ENCODE measurements at regions not wholly inside any gene's neighbourhood (a gene's known extent, or its start where the extent isn't known, plus 50 kb on each side); places are given as distances from the start of the nearest gene placed in this dataset.

- DNase-seq: no peak
Measured at GRCh38 chr5:74310997-74311930, 329.3 kb downstream of the ENC1 start.

- DNase-seq: no peak
Measured at GRCh38 chr5:74310386-74310785, 330.1 kb downstream of the ENC1 start.

DNA sequence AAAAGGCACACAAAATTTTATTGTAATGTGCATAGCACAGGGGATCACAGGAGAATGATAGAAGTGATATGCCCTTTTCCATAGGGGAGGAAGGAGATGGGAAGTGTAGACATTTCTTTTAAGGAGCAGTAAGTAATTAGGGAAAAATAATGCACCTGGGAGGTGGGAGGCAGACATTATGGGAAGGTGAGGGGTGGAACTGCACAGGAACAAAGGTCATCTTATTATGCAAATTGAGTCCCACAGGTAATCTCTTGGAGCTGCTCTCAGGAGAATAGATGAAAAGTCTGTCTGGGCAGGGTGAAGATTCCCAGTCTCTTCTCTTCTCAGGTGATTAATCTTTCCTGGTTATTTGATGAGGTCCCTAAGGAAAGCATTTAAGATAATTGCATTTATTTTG is 331.5 kb downstream of the ENC1 start:
- DNase-seq: no peak

DNA sequence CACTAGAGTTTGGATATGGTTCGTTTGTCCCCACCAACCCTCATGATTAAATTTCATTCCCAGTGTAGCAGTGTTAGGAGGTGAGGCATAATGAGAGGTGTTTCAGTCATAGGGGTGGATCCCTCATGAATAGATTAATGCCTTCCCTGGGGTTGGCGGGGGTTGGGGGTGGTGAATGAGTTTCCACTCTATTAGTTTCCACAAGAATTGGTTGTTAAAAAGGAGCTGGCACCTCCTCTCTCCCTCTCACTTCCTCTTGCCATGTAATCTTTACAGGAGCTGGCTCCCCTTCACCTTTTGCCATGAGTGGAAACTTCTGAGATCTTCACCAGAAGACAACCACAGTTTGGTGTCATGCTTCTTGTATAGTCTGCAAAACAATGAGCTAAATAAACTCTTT is 333.7 kb downstream of the ENC1 start:
- no peak for DNase-seq

GRCh38 chr5:74304536-74304935 is 336.0 kb downstream of the ENC1 start:
- no peak for DNase-seq

DNA sequence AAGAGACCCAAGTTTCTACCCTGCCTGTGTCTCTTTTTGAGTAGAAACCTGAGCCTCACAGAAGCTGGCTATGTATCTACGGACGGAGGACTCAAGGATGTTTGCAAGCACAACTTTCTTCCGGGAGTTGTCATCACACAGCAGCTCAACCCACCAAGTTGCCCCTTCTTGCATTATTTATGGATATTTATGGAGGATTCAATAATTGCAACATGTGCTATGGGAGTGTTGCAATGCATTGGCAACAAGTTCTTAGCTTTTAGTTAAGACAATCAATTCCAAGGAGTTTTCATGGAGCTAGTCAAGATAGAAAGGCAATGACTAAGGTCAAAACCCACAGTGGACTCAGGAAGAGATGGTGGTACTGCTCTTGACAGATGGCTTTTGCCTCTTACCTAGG is 336.9 kb downstream of the ENC1 start:
- DNase-seq: no peak

GRCh38 chr5:74301576-74301975 is 339.0 kb downstream of the ENC1 start:
- no peak for DNase-seq

DNA sequence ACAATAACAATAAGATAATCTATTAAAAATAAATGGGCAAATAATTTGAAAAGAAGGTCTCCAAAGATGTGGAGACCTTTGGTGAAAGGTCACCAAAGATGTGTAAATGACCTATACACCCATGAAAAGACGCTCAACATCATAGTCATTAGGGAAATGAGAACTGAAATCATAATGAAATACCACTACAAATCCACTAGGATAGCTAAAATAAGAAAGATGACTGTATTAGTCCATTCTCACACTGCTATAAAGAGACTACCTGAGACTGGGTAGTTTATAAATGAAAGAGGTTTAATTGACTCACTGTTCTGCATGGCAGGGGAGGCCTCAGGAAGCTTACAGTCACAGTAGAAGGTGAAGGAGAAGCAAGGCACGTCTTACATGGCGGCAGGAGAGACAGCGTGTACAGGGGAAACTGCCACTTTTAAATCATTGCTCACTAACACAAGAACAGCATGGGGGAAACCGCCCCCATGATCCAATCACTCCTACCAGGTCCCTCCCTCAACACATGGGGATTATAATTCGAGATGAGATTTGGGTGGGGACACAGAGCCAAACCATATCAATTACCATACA is 339.6 kb downstream of the ENC1 start:
- no peak for DNase-seq

GRCh38 chr5:74299833-74300232 is 340.7 kb downstream of the ENC1 start:
- DNase-seq: no peak

DNA sequence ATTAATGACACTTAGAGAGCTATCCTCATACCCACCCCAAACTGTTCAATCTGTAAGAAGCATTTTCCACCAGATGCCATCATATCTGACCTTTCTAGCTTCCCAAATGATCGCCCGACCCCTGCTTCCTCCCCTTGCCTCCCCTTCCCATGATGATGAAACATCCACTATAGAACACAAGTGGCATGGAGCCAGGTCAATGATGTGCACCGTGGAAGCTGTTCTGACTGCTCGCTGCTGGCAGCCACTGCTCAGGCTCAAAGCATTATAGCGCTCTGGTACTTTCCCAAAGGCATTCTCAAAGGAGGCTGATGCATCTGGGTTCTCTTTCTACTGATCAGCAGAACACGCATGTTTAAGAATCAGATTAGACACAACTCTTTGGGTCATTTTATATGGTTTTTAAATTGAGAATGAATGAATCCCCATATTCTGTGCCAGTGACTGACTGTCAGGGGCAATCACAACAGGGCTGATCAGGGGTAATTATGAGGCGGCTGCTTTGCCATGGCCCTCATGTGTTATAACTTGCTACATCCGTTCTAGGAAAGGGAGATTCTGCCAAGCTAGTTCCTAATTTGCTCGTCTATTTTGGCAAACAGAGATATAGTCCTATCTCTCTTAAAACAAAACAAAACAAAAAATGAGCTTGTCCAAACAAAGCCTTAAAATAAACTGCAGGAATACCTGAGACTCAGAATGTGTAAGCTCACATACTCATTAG is 343.7 kb downstream of the ENC1 start:
- peak; percentile 39 for DNase-seq

DNA sequence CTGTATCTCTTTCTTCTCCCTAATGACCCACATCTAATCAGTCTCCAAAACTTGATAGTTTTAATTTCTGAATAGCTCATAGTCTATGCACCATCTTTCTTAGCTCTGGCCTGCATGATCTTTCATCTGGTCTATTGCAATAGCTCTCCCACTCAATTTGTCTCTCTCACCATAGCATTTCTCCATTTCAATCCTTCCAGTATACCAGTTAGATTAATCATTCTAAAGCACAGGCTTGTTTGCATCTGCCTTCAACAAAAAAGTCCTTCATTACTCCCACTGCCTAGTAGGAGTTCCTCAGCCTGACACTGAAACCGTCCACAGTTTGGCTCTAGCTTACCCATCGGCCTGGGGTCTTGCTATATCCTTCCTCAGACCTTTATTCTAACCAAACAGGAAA is 344.9 kb downstream of the ENC1 start:
- no peak for DNase-seq

GRCh38 chr5:74295141-74295540 is 345.4 kb downstream of the ENC1 start:
- no peak for DNase-seq

DNA sequence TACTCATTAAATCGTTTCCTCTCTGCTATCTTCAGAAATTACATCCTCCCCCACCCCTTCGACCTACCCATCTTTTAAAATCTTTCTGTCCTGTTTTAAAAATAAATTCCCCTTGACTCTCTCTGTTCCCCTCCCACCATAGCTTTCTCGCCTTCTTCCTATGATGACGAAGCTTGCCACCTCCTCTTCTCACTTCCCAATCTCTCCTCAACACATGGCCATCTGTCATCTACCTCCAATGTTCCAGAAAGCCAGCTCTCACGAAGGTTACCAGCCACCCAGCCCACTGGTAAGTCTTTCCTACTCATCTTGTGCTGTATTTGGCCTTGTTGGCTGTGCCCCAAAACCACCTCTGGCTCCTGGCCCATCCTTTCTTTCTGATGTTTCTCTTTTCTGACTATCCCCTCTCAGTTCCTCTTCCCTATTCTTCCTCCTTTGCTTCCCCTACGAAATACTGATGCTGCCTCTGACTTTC is 346.3 kb downstream of the ENC1 start:
- DNase-seq: no peak

DNA sequence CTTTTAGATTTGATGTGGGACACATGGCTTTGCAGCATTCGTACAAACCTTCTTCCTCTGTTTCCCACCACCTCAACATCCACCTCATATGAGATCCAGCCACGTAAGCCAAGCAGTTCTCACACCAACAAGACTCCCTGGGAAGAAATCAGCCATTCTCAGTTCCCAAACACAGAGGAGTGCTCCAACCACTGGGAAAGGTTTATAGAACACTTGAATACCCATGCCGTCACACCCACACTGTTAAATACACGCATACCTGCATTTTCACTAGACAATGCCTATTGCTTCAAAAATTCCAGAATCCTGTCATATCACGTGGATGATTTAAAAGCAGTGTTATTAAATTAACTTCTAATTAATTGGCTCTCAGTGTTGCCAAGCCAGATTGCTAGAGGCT is 347.3 kb downstream of the ENC1 start:
- DNase-seq: no peak

GRCh38 chr5:74290634-74291241 is 349.8 kb downstream of the ENC1 start:
- DNase-seq: no peak

DNA sequence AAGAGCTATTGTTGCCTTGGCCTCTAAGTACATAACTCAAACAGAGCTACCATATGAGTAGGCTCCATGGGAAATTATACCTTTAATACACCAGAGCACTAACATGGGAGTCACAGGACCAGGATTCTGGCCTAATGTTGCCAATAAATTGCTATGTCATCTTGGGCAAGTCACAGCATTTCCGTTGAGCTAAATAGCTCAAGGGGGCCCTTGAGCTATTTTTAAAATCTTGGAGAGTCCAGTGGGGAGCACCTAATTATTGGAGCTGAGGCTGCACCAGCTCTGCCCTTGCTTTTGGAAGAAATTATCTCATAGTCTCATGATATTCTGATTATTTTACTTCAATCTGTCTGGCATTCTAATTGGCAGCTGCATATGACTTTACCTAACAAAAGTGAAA is 350.8 kb downstream of the ENC1 start:
- no peak for DNase-seq

GRCh38 chr5:74289238-74289637 is 351.3 kb downstream of the ENC1 start:
- DNase-seq: no peak

DNA sequence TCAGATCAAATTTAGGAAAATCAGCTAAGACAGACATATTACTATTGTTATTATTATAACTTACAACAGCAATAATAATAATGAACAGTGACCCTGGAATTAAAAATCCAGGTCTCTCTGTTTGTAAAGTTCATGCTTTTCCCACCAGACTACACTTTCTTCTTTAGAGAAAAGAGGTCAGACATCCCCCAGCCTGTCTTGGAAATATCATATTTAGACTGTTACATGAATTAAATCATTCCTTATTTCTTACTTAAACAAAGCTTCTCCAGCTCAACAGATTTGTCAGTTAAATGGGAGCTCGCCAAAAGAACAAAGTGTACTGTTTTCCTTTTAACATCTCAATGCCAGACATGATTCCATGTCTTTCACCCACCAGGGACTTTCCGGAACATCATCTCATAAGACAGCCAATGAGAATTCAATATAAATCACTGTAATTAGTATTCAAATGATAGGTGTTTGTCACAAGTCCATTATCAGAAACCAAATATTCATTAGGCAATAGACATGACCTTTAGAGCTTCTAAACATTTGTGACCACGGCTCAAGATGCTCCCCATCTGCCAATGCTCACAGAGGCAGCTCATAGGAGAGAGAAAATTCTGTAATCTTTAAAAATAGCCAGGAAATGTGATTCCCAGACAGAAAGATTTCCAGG is 351.9 kb downstream of the ENC1 start:
- DNase-seq: no peak

DNA sequence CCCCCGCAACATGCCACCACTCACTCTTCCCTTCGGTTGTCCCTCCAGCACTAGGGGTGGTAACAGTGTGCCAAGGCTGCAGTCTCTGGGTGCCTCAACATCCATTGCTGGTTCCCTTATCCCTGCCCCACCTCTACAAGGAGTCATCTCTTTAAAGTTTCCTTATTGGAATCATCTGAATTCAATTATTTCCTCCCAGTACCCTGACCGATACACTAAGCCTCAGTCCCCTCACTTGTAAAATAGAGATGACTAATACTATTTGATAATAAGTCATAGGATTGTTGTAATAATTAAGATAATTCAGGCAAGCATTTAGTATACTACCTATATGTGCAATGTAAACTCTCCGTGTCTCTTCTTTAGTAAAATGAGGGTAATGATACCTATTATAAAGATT is 352.5 kb downstream of the ENC1 start:
- DNase-seq: no peak

DNA sequence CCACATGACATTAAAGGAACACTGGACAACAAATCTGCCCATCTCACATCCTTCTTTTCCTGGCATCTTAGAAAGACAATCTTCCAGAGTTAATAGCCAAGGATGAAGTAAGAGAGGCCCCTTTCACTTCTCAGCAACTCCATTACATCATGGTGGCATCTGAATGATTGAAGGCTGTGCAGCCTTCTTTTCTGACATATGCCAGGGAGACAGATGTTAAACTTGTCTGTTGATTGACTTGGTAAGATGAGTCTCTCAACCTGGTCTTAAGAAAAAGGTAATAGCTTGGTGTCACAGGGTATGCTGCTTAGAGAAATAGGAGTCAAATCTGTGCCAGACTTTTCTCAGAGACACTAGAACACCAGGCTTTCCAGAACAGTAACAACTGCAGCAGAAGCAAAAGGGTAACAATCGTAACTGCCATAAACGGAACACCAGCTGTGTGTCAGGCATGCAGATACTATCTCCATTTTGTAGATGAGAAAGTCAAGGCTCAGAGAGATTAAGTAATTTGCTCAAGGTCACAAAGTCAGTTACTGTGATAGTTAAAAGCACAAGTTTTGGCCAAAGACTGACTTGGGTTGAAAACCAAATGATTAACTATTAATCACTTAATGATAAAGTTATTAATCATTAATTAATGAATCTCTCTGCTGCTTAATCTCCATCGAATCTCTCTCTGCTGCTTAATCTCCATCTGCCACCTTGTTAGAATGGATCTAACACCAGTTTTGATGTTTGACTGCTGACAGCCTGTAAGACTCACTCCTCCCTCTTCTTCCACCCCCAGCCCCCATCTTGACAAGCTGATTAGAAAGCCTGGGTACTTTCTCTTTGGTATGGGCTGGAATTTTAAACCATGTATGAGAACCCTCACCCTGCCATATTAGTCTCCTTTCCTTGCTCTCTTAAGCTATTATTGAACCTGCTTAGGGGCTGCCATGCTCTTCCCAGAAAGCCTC is 353.5 kb downstream of the ENC1 start:
- no peak for DNase-seq

GRCh38 chr5:74285675-74286280 is 354.8 kb downstream of the ENC1 start:
- no peak for DNase-seq
